Stimulated activated naive CD8-positive, alpha-beta T cell treated with anti-CD3 and anti-CD28 coated beads, Interleukin-15, amount 100 ng/mL, for 72 hours (primary cell): ENCODE measurements at regions not wholly inside any gene's neighbourhood (a gene's known extent, or its start where the extent isn't known, plus 50 kb on each side); places are given as distances from the start of the nearest gene placed in this dataset.

ENCODE experiments used
- ATAC-seq: fragments of 150-1000 bp; cut with Tn5 transposase; 2 replicates; pipeline ENCODE4 v1.10.0; 2021; ENCODE audit warnings: mild to moderate bottlenecking, moderate library complexity
- DNase-seq, 2 donors: peaks; one replicate each; pipeline ENCODE4 v3.0.0; 2021 to 2022
- H3K27ac Mint-ChIP-seq, 2 donors: one replicate each; pipeline ENCODE4 v1.8.0; 2022; ENCODE audit warnings: mild to moderate bottlenecking in 2 of 2, mixed read lengths in 2 of 2, moderate library complexity in 2 of 2
- H3K27me3 Mint-ChIP-seq: one replicate; pipeline ENCODE4 v1.8.0; 2022; ENCODE audit warnings: mixed read lengths
- H3K4me1 Mint-ChIP-seq: one replicate; pipeline ENCODE4 v1.8.0; 2022; ENCODE audit warnings: mild to moderate bottlenecking, mixed read lengths
- H3K4me3 Mint-ChIP-seq, 2 donors: one replicate each; pipeline ENCODE4 v1.8.0; 2022; ENCODE audit warnings: mild to moderate bottlenecking in 2 of 2, mixed read lengths in 2 of 2, moderate library complexity in 1 of 2
- H3K9me3 Mint-ChIP-seq, 2 donors: one replicate each; pipeline ENCODE4 v1.8.0; 2022; ENCODE audit warnings: mixed read lengths in 2 of 2

DNA sequence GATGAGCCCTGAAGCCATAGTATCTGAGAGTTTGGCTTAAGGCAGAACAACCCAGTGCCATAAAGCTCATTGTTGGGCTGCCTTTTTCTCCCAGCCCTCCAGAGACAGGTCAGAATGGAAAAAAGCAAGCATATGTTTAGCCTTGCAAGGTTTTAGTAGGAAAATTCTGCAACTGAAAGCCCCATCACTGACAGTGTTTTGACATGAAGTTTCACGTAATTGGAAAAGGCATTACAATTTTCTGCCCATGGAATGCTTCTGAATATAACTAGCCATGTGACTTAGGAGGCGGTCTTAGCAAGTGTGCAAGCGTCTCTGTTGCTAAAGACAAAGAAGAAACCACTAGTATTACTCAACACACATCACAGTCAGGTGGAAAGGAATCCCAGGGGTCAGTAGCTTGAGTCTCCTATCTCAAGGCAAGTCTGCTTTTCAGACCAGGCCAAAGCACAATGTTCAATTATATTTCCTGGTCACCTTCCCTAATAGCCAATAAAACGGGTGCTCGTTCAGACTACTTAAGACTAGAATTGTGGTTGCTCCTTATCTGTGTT is 117.6 kb downstream of the CARTPT start:
- no peak overlapping the region for H3K4me3 Mint-ChIP-seq
- H3K27ac Mint-ChIP-seq, result no peak overlapping the region
- no peaks in the 10 kb centered on the region for H3K27me3 Mint-ChIP-seq
- H3K9me3 Mint-ChIP-seq, result no peaks in the 10 kb centered on the region
- ATAC-seq (no peak), DNase-seq (no peak)
- no peaks in the 10 kb centered on the region for H3K4me1 Mint-ChIP-seq

DNA sequence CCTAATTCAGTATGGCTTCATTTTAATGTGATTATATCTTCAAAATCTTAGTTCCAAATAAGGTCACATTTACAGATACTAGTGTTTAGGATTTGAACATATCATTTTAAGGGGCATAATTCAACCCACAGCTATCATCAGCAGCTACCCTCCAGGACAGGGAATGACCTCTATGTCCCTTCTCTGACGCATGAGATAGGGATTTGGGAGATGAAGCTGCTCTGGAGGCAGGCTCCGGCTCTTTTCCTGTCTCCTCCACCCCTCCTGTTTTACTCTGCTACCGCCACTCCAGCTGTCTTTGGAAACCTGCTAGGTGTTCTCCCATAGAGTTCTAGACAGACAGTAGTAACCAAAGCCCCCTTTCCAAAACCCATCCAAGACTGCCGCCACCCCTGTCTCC is 119.2 kb downstream of the CARTPT start:
- ATAC-seq, result no peak

DNA sequence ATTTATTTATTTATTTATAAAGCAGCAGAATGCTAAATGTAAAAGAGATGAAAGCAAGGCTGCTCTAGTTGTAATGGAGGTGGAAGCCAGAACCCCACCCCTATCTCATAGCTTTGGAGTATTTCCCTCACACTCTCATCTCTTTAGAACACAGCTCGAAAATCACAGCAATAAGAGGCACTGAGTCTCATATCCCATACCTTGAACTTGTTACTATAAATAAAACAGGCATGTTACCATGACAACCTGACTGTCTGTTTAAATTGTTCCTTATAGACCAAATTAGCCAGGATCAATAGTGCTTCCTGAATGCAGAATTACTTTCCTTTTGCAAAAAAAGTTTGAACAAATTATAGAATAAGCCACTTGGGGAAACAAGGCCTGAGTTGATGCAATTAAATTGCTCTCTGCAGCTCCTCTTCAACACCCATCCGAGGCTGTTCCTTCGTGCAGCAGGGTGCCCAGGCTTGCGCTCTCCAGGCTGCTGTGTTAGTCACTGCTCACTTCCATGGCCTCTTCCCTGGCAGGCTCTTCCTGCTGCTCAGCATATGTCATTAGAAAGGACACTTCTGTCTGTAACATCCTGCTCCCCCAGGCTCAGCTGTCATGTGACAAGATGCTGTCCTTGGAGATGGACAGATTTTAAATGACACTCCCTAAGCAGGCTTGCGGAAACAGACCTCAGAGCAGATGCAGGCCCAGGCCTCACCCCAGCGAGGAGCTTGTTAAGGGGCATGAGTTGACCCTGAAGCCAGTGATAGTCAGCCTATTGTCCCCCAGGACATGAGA is 120.2 kb downstream of the CARTPT start:
- Mint-ChIP-seq H3K27me3 (no peaks in the 10 kb centered on the region), H3K4me3 (no peak overlapping the region), H3K9me3 (no peaks in the 10 kb centered on the region), H3K27ac (no peak overlapping the region), H3K4me1 (no peaks in the 10 kb centered on the region)
- no peak for ATAC-seq
- DNase-seq, result no peak

More for the DNA sequence above, 119.2 kb downstream of the CARTPT start:
- Mint-ChIP-seq H3K9me3 (no peaks in the 10 kb centered on the region), H3K4me3 (no peak overlapping the region), H3K4me1 (no peaks in the 10 kb centered on the region), H3K27me3 (no peaks in the 10 kb centered on the region), H3K27ac (no peak overlapping the region)
- DNase-seq, result no peak

DNA sequence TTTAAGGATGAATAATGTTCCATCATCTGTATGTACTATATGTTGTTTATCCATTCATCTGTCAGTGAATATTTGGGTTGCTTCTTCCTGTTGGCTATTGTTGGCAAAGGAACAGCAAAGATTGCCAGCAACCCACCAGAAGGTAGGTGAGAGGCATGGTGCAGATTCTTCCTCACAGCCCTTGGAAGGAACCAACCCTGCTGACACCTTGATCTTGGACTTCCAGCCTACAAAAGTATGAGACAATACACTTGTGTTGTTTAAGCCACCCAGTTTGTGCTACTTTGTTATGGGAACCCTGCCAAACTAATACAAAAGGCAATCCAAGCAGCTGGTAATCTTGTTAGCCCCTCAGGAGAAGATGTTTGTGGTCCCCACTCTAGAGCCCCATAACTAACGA is 122.0 kb downstream of the CARTPT start:
- H3K27ac Mint-ChIP-seq, result no peak overlapping the region
- no peaks in the 10 kb centered on the region for H3K9me3 Mint-ChIP-seq
- no peaks in the 10 kb centered on the region for H3K4me1 Mint-ChIP-seq
- ATAC-seq, result no peak
- no peak overlapping the region for H3K4me3 Mint-ChIP-seq
- no peaks in the 10 kb centered on the region for H3K27me3 Mint-ChIP-seq
- DNase-seq, result no peak

DNA sequence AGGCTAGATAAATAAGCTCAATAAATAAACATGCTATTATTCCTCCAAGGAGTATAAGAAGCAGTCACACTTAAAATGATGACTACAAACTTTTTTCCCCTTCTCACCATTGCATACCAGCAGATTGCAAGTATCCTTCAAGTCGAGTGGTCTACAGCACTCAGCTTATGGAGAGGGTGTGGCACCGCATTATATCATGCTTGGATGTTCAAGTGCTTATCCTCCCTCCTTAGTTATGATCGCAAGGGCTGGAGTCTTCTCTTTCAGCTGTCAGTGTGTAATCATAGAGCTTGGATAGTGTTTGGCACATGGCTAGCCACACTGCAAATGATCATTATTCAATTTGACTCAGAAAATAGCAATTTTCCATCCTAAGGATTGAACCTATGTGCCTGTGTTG is 124.0 kb downstream of the CARTPT start:
- no peaks in the 10 kb centered on the region for H3K4me1 Mint-ChIP-seq
- no peak overlapping the region for H3K27ac Mint-ChIP-seq
- no peak for ATAC-seq
- H3K27me3 Mint-ChIP-seq, result peaks cover 13% of the 10 kb centered on the region
- DNase-seq, result no peak
- no peak overlapping the region for H3K4me3 Mint-ChIP-seq
- no peaks in the 10 kb centered on the region for H3K9me3 Mint-ChIP-seq

DNA sequence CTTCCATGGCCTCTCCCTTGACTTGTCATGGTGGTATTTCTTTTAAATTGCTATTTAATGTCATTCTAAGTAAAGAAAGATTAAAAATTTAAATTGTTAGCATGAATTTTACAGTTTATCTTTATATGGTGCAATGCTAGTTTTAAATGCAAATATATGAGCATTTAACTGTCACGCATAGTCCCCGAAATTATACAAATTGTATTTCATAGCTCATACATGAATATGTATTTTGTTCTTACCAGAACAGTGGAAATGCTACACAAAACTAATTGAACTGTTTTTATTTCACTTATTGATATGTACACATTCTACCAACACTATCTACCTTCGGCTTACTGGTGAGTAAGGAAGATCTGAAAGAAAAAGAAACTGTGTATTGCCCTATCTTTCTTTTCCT is 125.8 kb downstream of the CARTPT start:
- H3K4me1 Mint-ChIP-seq, result no peaks in the 10 kb centered on the region
- H3K4me3 Mint-ChIP-seq, result no peak overlapping the region
- peaks cover 21% of the 10 kb centered on the region for H3K27me3 Mint-ChIP-seq
- H3K27ac Mint-ChIP-seq, result no peak overlapping the region
- ATAC-seq (no peak), DNase-seq (no peak)
- peaks cover 8 to 10% of the 10 kb centered on the region in 2 donors for H3K9me3 Mint-ChIP-seq

DNA sequence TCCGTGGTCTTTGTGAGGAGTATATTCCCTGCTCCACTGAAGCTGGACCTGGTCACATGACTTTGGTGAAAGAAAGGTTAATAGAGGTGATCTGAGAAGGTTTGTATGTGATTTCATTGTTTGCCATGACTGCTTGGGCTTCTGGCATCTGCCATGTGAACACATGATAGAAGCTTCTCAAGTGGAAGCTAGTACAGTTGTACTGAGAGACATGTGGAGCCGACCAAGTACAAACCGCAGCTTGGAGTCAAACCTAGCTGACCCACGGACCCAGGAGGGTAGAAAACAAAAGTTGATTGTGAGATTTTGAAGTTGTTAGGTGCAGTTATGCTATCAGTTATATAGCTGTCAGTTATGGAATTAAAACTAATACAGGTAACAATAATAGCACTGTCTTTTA is 140.4 kb downstream of the CARTPT start:
- H3K4me1 Mint-ChIP-seq, result no peaks in the 10 kb centered on the region

GRCh38 chr5:71860048-71860447 is 141.0 kb downstream of the CARTPT start:
- DNase-seq (no peak), ATAC-seq (no peak)
- Mint-ChIP-seq H3K27me3 (peaks cover 26% of the 10 kb centered on the region), H3K4me1 (no peaks in the 10 kb centered on the region), H3K9me3 (peaks cover 21 to 30% of the 10 kb centered on the region in 2 donors), H3K27ac (no peak overlapping the region), H3K4me3 (no peak overlapping the region)

More for the DNA sequence above, 140.4 kb downstream of the CARTPT start:
- Mint-ChIP-seq H3K4me3 (no peak overlapping the region), H3K9me3 (peaks cover 27 to 35% of the 10 kb centered on the region in 2 donors), H3K27me3 (peaks cover 20% of the 10 kb centered on the region), H3K27ac (no peak overlapping the region)
- no peak for DNase-seq
- ATAC-seq, result no peak

GRCh38 chr5:71861682-71862081 is 142.6 kb downstream of the CARTPT start:
- peaks cover 9 to 17% of the 10 kb centered on the region in 2 donors for H3K9me3 Mint-ChIP-seq

GRCh38 chr5:71862087-71862486 is 143.0 kb downstream of the CARTPT start:
- no peak for DNase-seq
- peak overlapping the region in 1 of 2 donors; percentile 76 for H3K27ac Mint-ChIP-seq
- H3K4me3 Mint-ChIP-seq, result no peak overlapping the region
- H3K4me1 Mint-ChIP-seq, result no peaks in the 10 kb centered on the region
- peaks cover 36% of the 10 kb centered on the region for H3K27me3 Mint-ChIP-seq
- ATAC-seq, result no peak
- peaks cover 5 to 13% of the 10 kb centered on the region in 2 donors for H3K9me3 Mint-ChIP-seq

More at GRCh38 chr5:71861682-71862081, 142.6 kb downstream of the CARTPT start:
- Mint-ChIP-seq H3K27ac (no peak overlapping the region), H3K4me1 (no peaks in the 10 kb centered on the region), H3K4me3 (no peak overlapping the region), H3K27me3 (peaks cover 36% of the 10 kb centered on the region)
- ATAC-seq, result no peak
- no peak for DNase-seq

- Mint-ChIP-seq H3K9me3 (peaks cover 5 to 8% of the 10 kb centered on the region in 2 donors), H3K4me1 (no peaks in the 10 kb centered on the region), H3K27ac (peak overlapping the region in 1 of 2 donors; percentile 76), H3K27me3 (peaks cover 36% of the 10 kb centered on the region), H3K4me3 (no peak overlapping the region)
- ATAC-seq, result no peak
- no peak for DNase-seq
These were observed 143.5 kb downstream of the CARTPT start for GRCh38 chr5:71862507-71863060.

GRCh38 chr5:71864730-71865601 is 145.9 kb downstream of the CARTPT start:
- peaks cover 44% of the 10 kb centered on the region for H3K27me3 Mint-ChIP-seq
- H3K27ac Mint-ChIP-seq, result no peak overlapping the region
- H3K4me1 Mint-ChIP-seq, result no peaks in the 10 kb centered on the region
- DNase-seq, result no peak
- H3K4me3 Mint-ChIP-seq, result no peak overlapping the region
- no peak for ATAC-seq
- H3K9me3 Mint-ChIP-seq, result no peaks in the 10 kb centered on the region

DNA sequence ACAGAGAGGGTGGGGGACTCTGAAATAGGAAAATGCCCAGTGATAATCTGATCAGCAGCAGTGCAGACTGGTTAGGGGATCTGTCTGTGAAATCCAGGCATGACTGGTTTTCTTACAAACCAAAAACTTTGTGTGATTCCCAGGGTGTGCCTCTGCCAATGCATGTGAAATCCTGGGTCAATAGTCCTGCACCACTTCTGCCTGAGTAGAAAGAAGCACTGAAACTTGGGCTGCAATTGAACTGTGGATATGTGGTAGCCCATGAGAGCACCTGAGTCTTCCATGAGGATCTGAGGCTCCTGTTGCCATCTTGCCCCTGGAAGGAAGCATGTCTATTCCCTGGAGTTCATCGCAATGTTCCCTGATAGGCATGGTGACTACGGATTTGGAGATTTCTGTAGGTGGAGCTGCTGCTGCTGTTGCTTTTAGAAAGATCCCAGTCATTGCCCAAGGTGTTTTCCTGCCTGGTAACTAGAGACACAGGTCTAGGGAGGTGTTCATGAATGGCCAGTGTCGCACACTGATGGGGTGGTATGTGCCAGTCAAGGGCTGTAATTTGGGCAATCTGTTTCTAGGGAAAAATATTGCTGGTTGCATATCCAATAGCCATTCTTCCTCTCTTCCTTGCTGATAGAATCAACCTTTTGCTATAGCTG is 146.7 kb downstream of the CARTPT start:
- DNase-seq (no peak), ATAC-seq (no peak)
- Mint-ChIP-seq H3K9me3 (no peaks in the 10 kb centered on the region), H3K4me3 (no peak overlapping the region), H3K4me1 (no peaks in the 10 kb centered on the region), H3K27ac (no peak overlapping the region), H3K27me3 (peaks cover 42% of the 10 kb centered on the region)

GRCh38 chr5:71872311-71872864 is 153.3 kb downstream of the CARTPT start:
- DNase-seq (no peak), ATAC-seq (no peak)
- Mint-ChIP-seq H3K27me3 (peaks cover 11% of the 10 kb centered on the region), H3K4me3 (no peak overlapping the region), H3K9me3 (no peaks in the 10 kb centered on the region), H3K4me1 (no peaks in the 10 kb centered on the region), H3K27ac (no peak overlapping the region)

GRCh38 chr5:71873191-71873591 is 154.1 kb downstream of the CARTPT start:
- H3K9me3 Mint-ChIP-seq, result no peaks in the 10 kb centered on the region
- ATAC-seq (no peak), DNase-seq (no peak)
- H3K27me3 Mint-ChIP-seq, result peaks cover 11% of the 10 kb centered on the region
- no peak overlapping the region for H3K27ac Mint-ChIP-seq
- H3K4me1 Mint-ChIP-seq, result no peaks in the 10 kb centered on the region
- no peak overlapping the region for H3K4me3 Mint-ChIP-seq
